Right lobe of liver (tissue), 6 donors: ENCODE measurements at regions not wholly inside any gene's neighbourhood (a gene's known extent, or its start where the extent isn't known, plus 50 kb on each side); places are given as distances from the start of the nearest gene placed in this dataset.

Experiments used
- ATAC-seq, 4 donors: fragments of 200-7000 bp; cut with Tn5 transposase; one replicate each; pipeline ENCODE4 v1.9.1; 2020; ENCODE audit warnings: mild to moderate bottlenecking in 4 of 4, moderate library complexity in 4 of 4
- DNase-seq, 3 donors: peaks; one replicate each; pipeline ENCODE4 v3.0.0-alpha.2; 2020
- H3K27ac ChIP-seq, 3 donors: fragments of 200-600 bp; one replicate each; pipeline ENCODE4 v1.8.0; 2022
- H3K27me3 ChIP-seq, 2 donors: fragments of 200-600 bp; one replicate each; pipeline ENCODE4 v1.8.0; 2022
- H3K36me3 ChIP-seq, 4 donors: fragments of 200-600 bp; sonication (generic) in 1 of 4; one replicate each; pipeline versions ENCODE4 v1.5.1 to v1.8.0; 2017 to 2022; ENCODE audit warnings: control low read depth in 1 of 4
- H3K4me1 ChIP-seq, 4 donors: fragments of 200-600 bp; sonication (generic) in 1 of 4; one replicate each; pipeline versions ENCODE4 v1.5.1 to v1.8.0; 2017 to 2022; ENCODE audit warnings: control low read depth in 1 of 4
- H3K4me3 ChIP-seq, 3 donors: fragments of 200-600 bp; one replicate each; pipeline ENCODE4 v1.8.0; 2022
- H3K9me3 ChIP-seq, 4 donors: fragments of 200-600 bp; sonication (generic) in 1 of 4; one replicate each; pipeline versions ENCODE4 v1.5.1 to v1.8.0; 2017 to 2022; ENCODE audit warnings: control low read depth in 1 of 4
- CTCF ChIP-seq, 4 donors: fragments of 200-600 bp in 3 of 4; fragments of 450-650 bp in 1 of 4; IDR thresholded peaks; one replicate each; pipeline versions ENCODE4 v1.5.1 to v1.8.0; 2016 to 2022; ENCODE audit warnings: antibody characterized with exemption in 4 of 4, mild to moderate bottlenecking in 2 of 4
- POLR2A ChIP-seq: fragments of 450-650 bp; IDR thresholded peaks from one replicate; pipeline ENCODE4 v1.6.1; 2017; ENCODE audit warnings: antibody characterized with exemption, mild to moderate bottlenecking
- WGBS: methylation state at CpG from one replicate; pipeline ENCODE4 v1.1.6; 2018; ENCODE audit warnings: low coverage, low lambda C conversion rate; ENCODE audit not compliant: insufficient coverage; ENCODE audit errors: missing lambda C conversion rate; 5-methylcytosine and 5-hydroxymethylcytosine counted together
- intact Hi-C, 2 donors: fragments of 100-400 bp; cut with DNase I; formaldehyde crosslinking; loops; one replicate each; pipeline versions ENCODE4 v1.11.2 to v1.14.1; 2022
- donor health status: DM: no; HTN: yes; CAD: no.
- donor health status: DM: no; HTN: no; CAD: no.
- donor health status: DM: no; HTN: no; CAD: no.
- donor health status: DM: no; HTN: yes; CAD: no.
- donor health status: DM: no; HTN: yes; CAD: no.

GRCh38 chr4:20384456-20384855, 132.8 kb downstream of the SLIT2 start:
- Histone ChIP-seq H3K27ac (no peak overlapping the region), H3K4me1 (no peaks in the 10 kb centered on the region), H3K9me3 (no peaks in the 10 kb centered on the region), H3K27me3 (no peaks in the 10 kb centered on the region), H3K36me3 (no peaks in the 10 kb centered on the region), H3K4me3 (no peak overlapping the region)
- TF ChIP-seq CTCF (IDR thresholded peaks at IDR 0.05): no peak
- DNase-seq: no peak
- ATAC-seq: no peak
- intact Hi-C loops: no loop called here
- WGBS: 49% methylated on average over 5 of the region's 5 CpGs

- intact Hi-C loops: no loop called here
- 19% methylated on average over 2 of the region's 2 CpGs for WGBS
- Histone ChIP-seq H3K27me3 (no peaks in the 10 kb centered on the region), H3K9me3 (no peaks in the 10 kb centered on the region), H3K27ac (no peak overlapping the region), H3K36me3 (no peaks in the 10 kb centered on the region), H3K4me3 (no peak overlapping the region), H3K4me1 (no peaks in the 10 kb centered on the region)
- TF ChIP-seq CTCF (IDR thresholded peaks at IDR 0.05) (no peak), POLR2A (no peak)
- ATAC-seq (no peak), DNase-seq (no peak)
These were observed 134.5 kb downstream of the SLIT2 start for GRCh38 chr4:20386001-20386740.

GRCh38 chr4:20386906-20387305, 135.2 kb downstream of the SLIT2 start:
- intact Hi-C loops: no loop called here
- Histone ChIP-seq H3K27me3 (no peaks in the 10 kb centered on the region), H3K27ac (no peak overlapping the region), H3K9me3 (no peaks in the 10 kb centered on the region), H3K4me1 (no peaks in the 10 kb centered on the region), H3K4me3 (no peak overlapping the region), H3K36me3 (no peaks in the 10 kb centered on the region)
- no peak for TF ChIP-seq CTCF (IDR thresholded peaks at IDR 0.05)
- no peak for TF ChIP-seq POLR2A
- 64% methylated on average over 5 of the region's 5 CpGs for WGBS
- no peak for DNase-seq
- no peak for ATAC-seq

- ATAC-seq: no peak
- TF ChIP-seq POLR2A: no peak
- TF ChIP-seq CTCF (IDR thresholded peaks at IDR 0.05): no peak
- no peak overlapping the region for H3K4me3 ChIP-seq
These were observed 139.5 kb downstream of the SLIT2 start for GRCh38 chr4:20391198-20391597.

More at GRCh38 chr4:20391198-20391597, 139.5 kb downstream of the SLIT2 start:
- H3K9me3 ChIP-seq: no peaks in the 10 kb centered on the region
- H3K27me3 ChIP-seq: no peaks in the 10 kb centered on the region
- H3K27ac ChIP-seq: no peak overlapping the region
- H3K36me3 ChIP-seq: no peaks in the 10 kb centered on the region
- no peaks in the 10 kb centered on the region for H3K4me1 ChIP-seq
- intact Hi-C loops: no loop called here
- WGBS: 0% methylated on average over 1 of the region's 1 CpG
- DNase-seq: no peak
